Gastroesophageal sphincter (tissue), 3 donors: ENCODE measurements at regions not wholly inside any gene's neighbourhood (a gene's known extent, or its start where the extent isn't known, plus 50 kb on each side); places are given as distances from the start of the nearest gene placed in this dataset.

Source experiments
- CTCF ChIP-seq, 4 experiments: fragments of 200-600 bp in 2 of 4; fragments of 450-650 bp in 2 of 4; sonication (generic) in 1 of 4; IDR thresholded peaks; one replicate each; pipeline ENCODE4 v1.5.1; 2017 to 2019; ENCODE audit warnings: antibody characterized with exemption in 4 of 4, mild to moderate bottlenecking in 2 of 4, moderate library complexity in 2 of 4
- POLR2A ChIP-seq, 2 donors: fragments of 450-650 bp; IDR thresholded peaks; one replicate each; pipeline ENCODE4 v1.6.1; 2017; ENCODE audit warnings: antibody characterized with exemption in 2 of 2, mild to moderate bottlenecking in 2 of 2, moderate library complexity in 1 of 2
- POLR2AphosphoS5 ChIP-seq: sonication (generic); formaldehyde crosslinking; IDR thresholded peaks from one replicate; pipeline ENCODE4 v1.6.1; 2017; ENCODE audit warnings: antibody characterized with exemption

- TF ChIP-seq CTCF (IDR thresholded peaks at IDR 0.05) (no peak), POLR2A (IDR thresholded peaks at IDR 0.05) (no peak), POLR2AphosphoS5 (no peak)
Measured at GRCh38 chr14:106026026-106026425, 499.6 kb downstream of the TMEM121 start.
